OCI-LY3 (cell line): ENCODE measurements at regions not wholly inside any gene's neighbourhood (a gene's known extent, or its start where the extent isn't known, plus 50 kb on each side); places are given as distances from the start of the nearest gene placed in this dataset.
A peak's percentile ranks its signal among the peaks of the same experiment; 100 is the strongest.

Experiments
- H2AFZ ChIP-seq: fragments of 200-600, 300-600 bp; shearing (Covaris generic); 2 replicates; pipeline ENCODE4 v1.6.0; 2014; ENCODE audit warnings: antibody characterized with exemption, low read depth, low read length
- H3K27ac ChIP-seq: fragments of 200-600, 300-600 bp; sonication (generic); 2 replicates; pipeline ENCODE4 v1.5.1; 2014; ENCODE audit warnings: mild to moderate bottlenecking, low read length, moderate library complexity, mixed read lengths
- H3K27me3 ChIP-seq: fragments of 200-600, 300-600 bp; sonication (generic); 2 replicates; pipeline ENCODE4 v1.6.1; 2014; ENCODE audit warnings: low read depth, low read length, mixed read lengths
- H3K36me3 ChIP-seq: fragments of 200-600, 300-600 bp; sonication (generic); replicated peaks from 2 replicates; pipeline ENCODE3; 2014; ENCODE audit warnings: low read depth, low read length, mixed read lengths
- H3K4me1 ChIP-seq: fragments of 300-600, 200-600 bp; sonication (generic); 2 replicates; pipeline ENCODE4 v1.6.1; 2014; ENCODE audit warnings: low read length, mixed read lengths
- H3K4me2 ChIP-seq: fragments of 200-600, 300-600 bp; sonication (generic); 2 replicates; pipeline ENCODE4 v1.6.1; 2014; ENCODE audit warnings: low read length, mixed read lengths
- H3K4me3 ChIP-seq: fragments of 300-600, 200-600 bp; sonication (generic); 2 replicates; pipeline ENCODE4 v1.5.1; 2014; ENCODE audit warnings: antibody characterized with exemption, mild to moderate bottlenecking, low read length, moderate library complexity
- H3K79me2 ChIP-seq: fragments of 300-600, 200-600 bp; shearing (Covaris generic); 2 replicates; pipeline ENCODE4 v1.6.1; 2014; ENCODE audit warnings: mild to moderate bottlenecking, low read length, mixed read lengths
- H3K9ac ChIP-seq: fragments of 300-600, 200-600 bp; shearing (Covaris generic); 2 replicates; pipeline ENCODE4 v1.6.0; 2014; ENCODE audit warnings: mild to moderate bottlenecking, low read length, moderate library complexity
- H3K9me3 ChIP-seq: fragments of 200-600, 300-600 bp; shearing (Covaris generic); 2 replicates; pipeline ENCODE4 v1.6.1; 2014; ENCODE audit warnings: low read length, mixed read lengths; ENCODE audit not compliant: insufficient read depth
- H4K20me1 ChIP-seq: fragments of 200-600, 300-600 bp; sonication (generic); 2 replicates; pipeline ENCODE4 v1.6.1; 2016; ENCODE audit warnings: low read length, mixed read lengths; ENCODE audit not compliant: insufficient read depth
- CTCF ChIP-seq: fragments of 200-600, 300-600 bp; sonication (generic); IDR thresholded peaks from 2 replicates; pipeline ENCODE4 v1.5.1; 2014; ENCODE audit warnings: antibody characterized with exemption, low read length, low read depth
- EZH2phosphoT487 ChIP-seq: fragments of 200-600 bp; shearing (Covaris generic); IDR thresholded peaks from 2 replicates; pipeline ENCODE4 v1.6.1; 2018; ENCODE audit warnings: antibody characterized with exemption, mixed run types, low read depth

- H3K4me3 ChIP-seq, result no peak overlapping the region
- H3K79me2 ChIP-seq, result no peaks in the 10 kb centered on the region
- H3K4me2 ChIP-seq, result no peak overlapping the region
- H3K4me1 ChIP-seq, result no peaks in the 10 kb centered on the region
- H3K27me3 ChIP-seq, result no peaks in the 10 kb centered on the region
- no peaks in the 10 kb centered on the region for H3K9me3 ChIP-seq
- no peak overlapping the region for H3K27ac ChIP-seq
- no peaks in the 10 kb centered on the region for H3K36me3 ChIP-seq
- no peak overlapping the region for H3K9ac ChIP-seq
- H2AFZ ChIP-seq, result no peak overlapping the region
- H4K20me1 ChIP-seq, result no peaks in the 10 kb centered on the region
- TF ChIP-seq EZH2phosphoT487, result no peak
- TF ChIP-seq CTCF, result no peak
These were observed 911.6 kb downstream of the TFAP2A start for GRCh38 chr6:9503111-9503761.

DNA sequence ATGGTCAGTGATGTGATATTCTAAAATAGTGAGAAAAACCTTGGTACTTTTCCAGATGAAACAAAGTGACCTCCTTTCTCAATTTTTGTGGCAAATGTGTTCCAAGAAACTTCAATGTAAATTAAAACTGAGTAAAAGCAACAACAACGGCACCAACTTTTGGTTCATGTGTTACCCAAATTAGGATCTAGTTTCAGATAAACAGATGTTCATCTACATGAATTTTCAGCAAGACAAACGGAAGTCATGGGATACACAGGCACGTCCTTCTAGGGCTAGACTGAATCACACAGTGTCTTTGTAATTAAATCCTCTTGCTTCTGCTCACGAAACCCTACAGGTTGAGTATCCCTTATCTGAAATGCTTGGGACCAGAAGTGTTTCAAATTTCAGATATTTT lies 915.2 kb downstream of the TFAP2A start:
- Histone ChIP-seq H3K36me3 (no peaks in the 10 kb centered on the region), H2AFZ (no peak overlapping the region), H3K9me3 (no peaks in the 10 kb centered on the region), H3K27me3 (no peaks in the 10 kb centered on the region), H3K4me1 (no peaks in the 10 kb centered on the region), H3K9ac (no peak overlapping the region), H3K27ac (no peak overlapping the region), H3K79me2 (no peaks in the 10 kb centered on the region), H3K4me2 (0 out of 2 replicates have a peak overlapping the region, but pooled peaks have one; percentile 14), H3K4me3 (no peak overlapping the region), H4K20me1 (no peaks in the 10 kb centered on the region)
- TF ChIP-seq CTCF (no peak), EZH2phosphoT487 (no peak)

DNA sequence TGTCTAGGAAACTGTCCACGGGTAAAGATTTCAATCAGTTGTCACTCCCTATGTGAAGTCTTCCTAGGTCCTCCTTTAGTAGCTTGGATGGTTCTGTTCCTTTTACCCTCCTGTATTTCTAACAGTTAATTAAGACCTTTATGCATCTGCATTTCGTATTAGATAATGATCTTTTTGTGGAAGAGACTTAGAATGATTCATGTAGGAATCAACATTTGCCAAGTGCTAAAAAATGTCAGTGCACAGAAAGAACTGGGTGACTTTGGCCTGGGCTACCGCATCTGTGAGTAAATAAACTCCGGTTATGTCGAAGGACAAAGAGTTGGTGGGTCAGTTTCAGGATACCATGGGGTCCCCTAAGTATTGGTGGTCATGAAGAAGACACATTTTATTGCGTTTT lies 918.0 kb downstream of the TFAP2A start:
- no peaks in the 10 kb centered on the region for H3K79me2 ChIP-seq
- no peak overlapping the region for H3K4me3 ChIP-seq
- H3K4me2 ChIP-seq, result no peak overlapping the region
- H3K36me3 ChIP-seq, result no peaks in the 10 kb centered on the region
- H3K9me3 ChIP-seq, result no peaks in the 10 kb centered on the region
- no peaks in the 10 kb centered on the region for H3K4me1 ChIP-seq
- H3K27ac ChIP-seq, result no peak overlapping the region
- H3K9ac ChIP-seq, result no peak overlapping the region
- no peaks in the 10 kb centered on the region for H3K27me3 ChIP-seq
- no peaks in the 10 kb centered on the region for H4K20me1 ChIP-seq
- H2AFZ ChIP-seq, result no peak overlapping the region
- no peak for TF ChIP-seq EZH2phosphoT487
- TF ChIP-seq CTCF, result no peak

- no peak overlapping the region for H3K4me3 ChIP-seq
- H3K27me3 ChIP-seq, result no peaks in the 10 kb centered on the region
- H3K79me2 ChIP-seq, result no peaks in the 10 kb centered on the region
- H3K27ac ChIP-seq, result no peak overlapping the region
- TF ChIP-seq CTCF, result no peak
- TF ChIP-seq EZH2phosphoT487, result no peak
- no peaks in the 10 kb centered on the region for H4K20me1 ChIP-seq
- H3K9me3 ChIP-seq, result no peaks in the 10 kb centered on the region
- no peak overlapping the region for H3K9ac ChIP-seq
- H2AFZ ChIP-seq, result no peak overlapping the region
- H3K36me3 ChIP-seq, result no peaks in the 10 kb centered on the region
- no peaks in the 10 kb centered on the region for H3K4me1 ChIP-seq
- H3K4me2 ChIP-seq, result no peak overlapping the region
These were observed 920.0 kb downstream of the TFAP2A start for GRCh38 chr6:9494864-9495263.
